Sigmoid colon (tissue), 4 donors: ENCODE measurements at regions not wholly inside any gene's neighbourhood (a gene's known extent, or its start where the extent isn't known, plus 50 kb on each side); places are given as distances from the start of the nearest gene placed in this dataset.

Experiments
- EP300 ChIP-seq, 4 donors: sonication (generic); formaldehyde crosslinking; IDR thresholded peaks; one replicate each; pipeline ENCODE4 v1.6.1; 2017; ENCODE audit warnings: antibody characterized with exemption in 4 of 4
- POLR2A ChIP-seq, 2 donors: fragments of 450-650 bp; IDR thresholded peaks; one replicate each; pipeline ENCODE4 v1.6.1; 2016; ENCODE audit warnings: antibody characterized with exemption in 2 of 2, mild to moderate bottlenecking in 2 of 2, moderate library complexity in 2 of 2
- TF ChIP-seq, protein P1 (sequence below), 4 experiments: fragments of 450-650 bp in 3 of 4; fragments of 200-600 bp in 1 of 4; IDR thresholded peaks; one replicate each; pipeline ENCODE4 v1.5.1; 2016 to 2019; ENCODE audit warnings: antibody characterized with exemption in 4 of 4, mild to moderate bottlenecking in 3 of 4, moderate library complexity in 2 of 4

DNA sequence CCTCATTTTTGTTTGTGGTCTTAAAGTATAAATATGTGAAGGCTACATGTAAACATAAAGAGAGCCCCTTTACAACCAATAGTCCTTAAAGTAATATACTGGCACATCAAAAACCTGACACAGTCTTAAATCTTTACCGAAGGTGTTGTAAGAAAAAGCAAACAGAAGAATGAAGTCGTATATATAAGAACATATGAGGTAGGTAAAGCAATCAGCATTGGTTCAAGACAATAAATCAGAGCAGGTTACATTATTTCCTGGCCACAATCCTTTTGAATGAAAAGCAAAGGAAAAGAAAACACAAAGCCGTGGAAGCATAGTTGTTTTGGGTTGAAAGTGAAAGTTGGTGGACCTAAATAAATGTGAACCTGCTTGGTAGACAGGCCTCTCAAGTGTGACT, 183.7 kb upstream of the STXBP6 start:
- TF ChIP-seq POLR2A (IDR thresholded peaks at IDR 0.05) (no peak), EP300 (IDR thresholded peaks at IDR 0.05) (no peak)
- TF ChIP-seq, protein P1, sequence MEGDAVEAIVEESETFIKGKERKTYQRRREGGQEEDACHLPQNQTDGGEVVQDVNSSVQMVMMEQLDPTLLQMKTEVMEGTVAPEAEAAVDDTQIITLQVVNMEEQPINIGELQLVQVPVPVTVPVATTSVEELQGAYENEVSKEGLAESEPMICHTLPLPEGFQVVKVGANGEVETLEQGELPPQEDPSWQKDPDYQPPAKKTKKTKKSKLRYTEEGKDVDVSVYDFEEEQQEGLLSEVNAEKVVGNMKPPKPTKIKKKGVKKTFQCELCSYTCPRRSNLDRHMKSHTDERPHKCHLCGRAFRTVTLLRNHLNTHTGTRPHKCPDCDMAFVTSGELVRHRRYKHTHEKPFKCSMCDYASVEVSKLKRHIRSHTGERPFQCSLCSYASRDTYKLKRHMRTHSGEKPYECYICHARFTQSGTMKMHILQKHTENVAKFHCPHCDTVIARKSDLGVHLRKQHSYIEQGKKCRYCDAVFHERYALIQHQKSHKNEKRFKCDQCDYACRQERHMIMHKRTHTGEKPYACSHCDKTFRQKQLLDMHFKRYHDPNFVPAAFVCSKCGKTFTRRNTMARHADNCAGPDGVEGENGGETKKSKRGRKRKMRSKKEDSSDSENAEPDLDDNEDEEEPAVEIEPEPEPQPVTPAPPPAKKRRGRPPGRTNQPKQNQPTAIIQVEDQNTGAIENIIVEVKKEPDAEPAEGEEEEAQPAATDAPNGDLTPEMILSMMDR (IDR thresholded peaks at IDR 0.05) = no peak
